Sciatic nerve (tissue), 2 donors: ENCODE measurements at regions not wholly inside any gene's neighbourhood (a gene's known extent, or its start where the extent isn't known, plus 50 kb on each side); places are given as distances from the start of the nearest gene placed in this dataset.
"Not testable (repeated sequence)": the region's sequence is repeated elsewhere in the genome, so short reads cannot be mapped to it uniquely, and the experiment has no call there.

Experiments used
- ATAC-seq: fragments of 200-7000 bp; cut with Tn5 transposase; one replicate; pipeline ENCODE4 v1.9.1; 2020; ENCODE audit warnings: mild to moderate bottlenecking, moderate library complexity
- DNase-seq: peaks from one replicate; pipeline ENCODE4 v3.0.0-alpha.2; 2020; ENCODE audit warnings: low spot score
- intact Hi-C: fragments of 100-400 bp; cut with DNase I; formaldehyde crosslinking; loops from one replicate; pipeline ENCODE4 v1.14.2; 2022
- donor health status: DM: no; HTN: no; CAD: no.
- donor health status: DM: no; HTN: no; CAD: no.

GRCh38 chr21:20024741-20025140, 973.5 kb upstream of the NCAM2 start:
- DNase-seq: no peak
- intact Hi-C loops: no loop called here
- no peak for ATAC-seq

- ATAC-seq (no peak), DNase-seq (no peak)
- intact Hi-C loops: no loop called here
Measured at GRCh38 chr21:20026543-20026942, 971.7 kb upstream of the NCAM2 start.

DNA sequence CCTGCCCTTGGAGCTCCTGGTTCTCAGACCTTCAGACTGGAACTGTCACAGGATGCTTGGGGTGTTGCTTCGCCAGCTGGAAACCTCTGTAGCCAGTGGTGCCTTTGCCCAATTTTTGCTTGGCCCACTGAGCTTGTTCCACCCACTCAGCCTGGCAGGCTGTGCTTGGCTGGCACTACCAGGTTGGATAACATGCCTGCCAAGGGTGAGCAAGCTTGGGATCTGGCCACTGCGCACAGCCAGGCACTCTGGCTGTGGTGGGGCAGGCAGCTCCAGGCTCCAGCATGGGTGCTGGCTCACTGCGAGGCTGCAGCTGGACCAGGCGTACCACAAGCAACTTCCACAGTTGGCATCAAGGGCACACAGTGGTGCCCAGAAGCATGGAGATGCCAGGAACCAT, 967.8 kb upstream of the NCAM2 start:
- intact Hi-C loops: no loop called here
- no peak for DNase-seq
- no peak for ATAC-seq

DNA sequence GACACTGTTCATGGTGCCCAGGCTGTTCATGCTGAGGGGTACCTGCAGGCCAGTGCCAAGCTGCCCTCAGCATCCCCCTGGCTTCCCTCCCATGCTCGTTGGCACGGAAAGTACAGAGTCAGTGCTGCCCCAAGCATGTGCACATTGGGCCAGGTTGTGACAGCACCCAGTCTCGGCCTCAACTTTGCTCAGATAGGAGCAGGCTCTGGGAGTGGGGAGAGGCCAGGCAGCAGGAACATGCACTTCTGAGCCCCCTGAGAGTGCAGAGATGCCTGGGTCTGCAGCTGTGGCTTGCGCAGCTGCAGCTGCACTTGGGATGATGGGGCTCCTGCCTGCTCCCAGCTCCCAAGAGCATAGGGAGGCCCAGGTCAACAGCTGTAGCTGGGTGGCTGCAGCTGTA, 966.4 kb upstream of the NCAM2 start:
- ATAC-seq (peak; percentile 42), DNase-seq (no peak)
- intact Hi-C loops: no loop called here

DNA sequence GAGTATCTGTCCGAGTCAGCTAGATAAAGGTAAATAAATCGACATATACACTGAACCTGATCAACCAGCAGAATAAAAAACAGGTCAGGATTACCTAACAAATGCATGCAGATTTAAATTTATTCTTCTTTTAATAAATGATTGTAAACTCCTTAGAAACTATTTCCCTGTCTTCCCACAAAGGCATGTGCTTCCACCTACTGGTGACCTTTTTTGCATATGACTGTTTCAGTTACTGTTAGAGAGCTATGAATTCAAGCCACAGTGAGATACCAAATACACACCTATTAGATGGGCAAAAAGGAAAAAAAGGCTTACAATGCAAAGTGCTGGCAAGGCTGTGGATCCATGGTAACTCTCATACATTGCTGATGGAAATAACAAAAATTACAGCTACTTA, 957.4 kb upstream of the NCAM2 start:
- no peak for ATAC-seq

DNA sequence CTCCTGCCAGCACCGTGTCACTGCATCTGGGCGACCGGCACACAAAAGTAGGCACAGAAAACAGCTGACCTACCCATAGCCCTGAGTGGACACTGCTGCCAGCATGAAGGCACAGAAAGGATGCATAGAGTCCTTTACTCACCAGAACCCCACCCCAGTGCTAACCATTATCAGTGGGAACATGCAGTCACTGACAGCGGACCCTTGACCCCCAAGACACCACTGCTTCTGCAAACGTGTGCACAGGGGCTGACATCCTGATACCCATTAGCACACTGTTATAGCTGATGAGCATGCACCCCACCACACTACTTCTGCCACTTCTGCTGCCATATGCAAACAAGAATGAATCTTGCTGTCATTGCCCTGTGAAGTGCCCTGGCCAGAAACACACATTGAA, 953.0 kb upstream of the NCAM2 start:
- DNase-seq: no peak
- intact Hi-C loops: no loop called here
- ATAC-seq: no peak

More for the DNA sequence above, 957.4 kb upstream of the NCAM2 start:
- intact Hi-C loops: no loop called here
- DNase-seq: no peak

DNA sequence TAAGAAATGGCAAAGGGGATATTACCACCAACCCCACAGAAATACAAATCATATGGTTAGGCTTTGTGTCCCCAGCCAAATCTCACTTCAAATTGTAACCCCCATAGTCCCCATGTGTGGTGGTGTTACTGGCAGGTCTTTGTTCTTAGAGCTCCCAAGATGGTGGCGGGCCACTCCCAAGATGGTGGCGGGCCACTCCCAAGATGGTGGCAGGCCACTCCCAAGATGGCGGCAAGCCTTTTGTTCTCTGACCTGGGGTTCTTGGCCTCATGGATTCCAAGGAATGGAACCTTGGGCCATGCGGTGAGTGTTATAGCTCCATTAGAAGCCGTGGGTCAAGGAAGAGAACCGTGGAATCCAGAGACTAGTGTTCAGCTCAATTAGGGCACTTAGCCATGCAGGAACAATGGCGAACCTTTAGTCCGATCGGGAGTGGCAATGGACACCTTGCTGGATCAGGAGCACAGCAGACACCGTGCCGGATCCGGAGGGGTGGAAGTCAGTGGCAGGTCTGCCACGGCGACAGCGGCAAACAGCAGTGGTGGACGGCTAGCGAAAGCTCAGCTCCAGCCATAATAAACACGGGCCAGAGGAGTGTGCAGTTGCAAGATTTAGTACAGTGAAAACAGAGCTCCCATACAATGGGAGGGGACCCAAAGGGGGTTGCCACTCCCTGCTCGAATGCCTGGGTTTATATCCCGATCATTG, 949.9 kb upstream of the NCAM2 start:
- DNase-seq, intact Hi-C loops, ATAC-seq: not testable (repeated sequence)

DNA sequence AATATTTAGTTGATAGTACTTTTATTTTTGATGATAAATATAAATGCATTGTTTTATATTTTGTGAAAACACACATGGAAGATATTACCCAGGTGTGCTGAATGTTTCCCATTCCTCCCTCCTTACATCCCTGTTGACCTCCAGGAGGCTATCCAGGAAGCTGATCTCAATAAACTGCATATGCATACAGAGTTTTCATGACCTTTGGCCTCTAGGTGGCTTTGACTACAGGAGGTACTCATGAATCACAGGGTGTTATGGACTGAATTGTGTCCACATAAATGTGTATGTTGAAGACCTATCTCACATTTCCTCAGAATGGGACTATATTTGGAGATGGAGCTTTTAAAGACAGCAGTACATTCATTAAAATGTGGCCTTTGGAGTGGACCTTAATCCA, 914.9 kb upstream of the NCAM2 start:
- DNase-seq (no peak), ATAC-seq (no peak)
- intact Hi-C loops: no loop called here

DNA sequence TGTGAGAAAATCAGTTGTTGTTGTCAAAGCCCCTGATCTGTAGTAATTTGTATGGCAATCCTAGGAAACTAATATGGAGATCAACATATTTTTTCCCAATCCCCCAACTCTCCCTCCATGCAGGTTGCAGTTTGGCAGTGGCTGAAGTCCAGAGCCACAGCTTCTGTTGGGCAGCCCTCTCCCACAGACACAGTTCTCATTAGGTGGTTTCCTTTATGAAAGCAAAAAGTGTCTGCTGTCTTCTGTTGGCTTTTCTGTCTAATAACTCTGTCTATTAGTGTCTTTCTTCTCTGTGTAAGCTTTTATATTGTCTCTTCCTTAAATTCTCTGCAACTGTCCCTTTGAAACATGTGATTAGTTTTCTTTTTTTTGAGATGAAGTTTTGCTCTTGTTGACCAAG, 914.3 kb upstream of the NCAM2 start:
- ATAC-seq (no peak), DNase-seq (no peak)
- intact Hi-C loops: no loop called here

- intact Hi-C loops: no loop called here
- DNase-seq: no peak
- ATAC-seq: no peak
Measured at GRCh38 chr21:20086508-20086907, 911.7 kb upstream of the NCAM2 start.

DNA sequence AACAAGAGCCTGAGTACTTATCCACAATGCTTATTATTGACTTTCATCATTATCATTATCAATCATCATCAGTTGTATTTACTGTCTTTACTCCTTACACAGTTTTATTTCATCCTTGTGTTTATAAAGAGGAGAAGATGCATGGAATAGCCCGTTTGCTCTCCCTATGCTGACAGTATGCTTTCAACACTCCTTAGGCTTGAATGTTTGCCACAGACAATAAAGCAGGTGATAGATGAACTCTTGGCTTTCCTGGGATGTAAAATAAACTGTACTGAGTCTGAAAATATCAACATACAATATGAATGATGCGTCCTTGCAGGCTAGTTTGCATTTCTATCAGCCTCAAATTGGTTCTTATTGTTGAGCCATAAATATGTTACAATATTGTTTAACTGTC, 891.8 kb upstream of the NCAM2 start:
- intact Hi-C loops: no loop called here
- no peak for ATAC-seq
- no peak for DNase-seq

- DNase-seq: no peak
- intact Hi-C loops: no loop called here
- no peak for ATAC-seq
Measured at GRCh38 chr21:20108016-20108415, 890.2 kb upstream of the NCAM2 start.

DNA sequence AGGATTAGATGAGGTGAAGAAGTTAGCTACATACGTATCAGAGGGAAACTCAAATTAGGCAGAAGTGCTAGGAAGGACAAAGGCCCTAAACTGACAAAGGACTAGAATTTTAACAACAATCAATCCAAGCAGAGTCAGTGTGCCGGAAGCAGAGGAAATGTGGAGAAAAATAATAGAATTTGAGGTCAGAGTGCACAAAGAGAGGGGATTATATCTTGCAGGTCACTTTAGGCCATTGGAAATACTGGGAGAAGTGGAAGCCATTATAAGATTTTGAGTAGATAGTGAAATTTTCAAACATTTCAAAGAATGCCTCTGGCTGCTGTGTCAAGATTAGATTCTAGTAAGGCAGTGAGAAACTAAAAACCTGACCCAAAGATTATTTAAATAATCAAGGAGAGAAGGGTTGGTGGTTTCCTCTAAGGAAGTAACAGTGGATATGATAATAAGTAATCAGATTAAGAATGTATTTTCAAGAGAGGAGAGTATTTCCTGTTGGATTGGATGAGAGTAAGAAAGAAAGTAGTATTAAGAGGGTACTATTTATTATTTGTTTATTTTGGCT, 889.2 kb upstream of the NCAM2 start:
- DNase-seq (no peak), ATAC-seq (no peak)
- intact Hi-C loops: no loop called here

DNA sequence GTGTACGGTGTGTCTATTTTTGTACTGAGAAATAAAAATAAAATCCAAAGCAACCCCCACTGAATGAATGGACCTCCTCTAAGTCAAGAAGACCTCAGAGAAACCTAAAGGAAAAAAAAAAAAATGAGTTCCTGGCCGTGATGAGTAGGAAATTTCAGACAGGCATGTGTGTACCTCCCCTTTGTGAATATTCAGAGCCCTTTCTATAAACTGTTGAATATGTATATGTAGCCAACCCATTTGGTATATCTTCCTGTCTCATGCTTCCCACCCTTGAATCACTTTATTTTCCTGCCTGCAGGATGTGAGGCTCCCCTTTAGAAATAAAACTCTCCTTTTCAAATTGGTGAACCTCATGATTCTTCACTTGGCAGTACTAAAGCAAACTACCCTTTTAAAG, 887.8 kb upstream of the NCAM2 start:
- intact Hi-C loops: no loop called here

DNA sequence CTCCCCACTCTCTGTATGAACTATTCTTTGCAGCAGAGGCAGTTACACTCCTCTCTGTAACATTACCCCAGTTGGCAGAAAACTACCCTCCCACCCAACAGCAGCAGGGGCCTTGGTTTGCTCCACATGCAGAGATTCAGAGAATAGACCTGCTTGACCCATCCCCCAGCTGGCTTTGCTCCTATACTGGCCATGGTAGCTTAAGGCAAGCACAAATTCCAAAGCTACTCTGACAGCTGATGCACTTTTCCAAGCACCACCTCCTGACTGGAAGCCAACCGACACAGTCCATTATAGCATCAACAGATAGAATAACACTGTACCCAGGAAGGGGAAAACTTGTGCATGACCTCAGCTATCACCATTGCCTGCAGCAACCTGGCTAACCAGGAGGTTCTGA, 846.5 kb upstream of the NCAM2 start:
- no peak for ATAC-seq
- intact Hi-C loops: no loop called here
- DNase-seq: no peak

More for the DNA sequence above, 887.8 kb upstream of the NCAM2 start:
- DNase-seq: no peak
- no peak for ATAC-seq

DNA sequence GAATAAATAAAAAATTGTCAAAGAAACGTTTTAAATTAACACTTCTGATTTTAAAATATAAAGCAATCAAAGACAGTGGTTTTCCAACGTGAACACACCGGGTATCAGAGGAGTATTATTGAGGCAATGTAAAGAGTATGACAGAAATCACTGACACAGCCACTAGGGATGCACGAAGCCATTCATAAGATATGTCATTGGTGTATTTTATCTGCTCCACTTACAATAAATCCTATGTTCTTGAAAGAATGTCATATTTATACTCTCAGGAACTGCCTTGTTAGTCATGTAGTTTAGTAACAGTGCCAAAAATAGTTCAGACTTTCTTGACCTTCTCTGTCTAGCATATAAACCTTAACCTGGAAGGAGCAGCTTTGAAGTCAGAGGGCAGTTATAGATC, 835.0 kb upstream of the NCAM2 start:
- ATAC-seq (no peak), DNase-seq (no peak)
- intact Hi-C loops: no loop called here

DNA sequence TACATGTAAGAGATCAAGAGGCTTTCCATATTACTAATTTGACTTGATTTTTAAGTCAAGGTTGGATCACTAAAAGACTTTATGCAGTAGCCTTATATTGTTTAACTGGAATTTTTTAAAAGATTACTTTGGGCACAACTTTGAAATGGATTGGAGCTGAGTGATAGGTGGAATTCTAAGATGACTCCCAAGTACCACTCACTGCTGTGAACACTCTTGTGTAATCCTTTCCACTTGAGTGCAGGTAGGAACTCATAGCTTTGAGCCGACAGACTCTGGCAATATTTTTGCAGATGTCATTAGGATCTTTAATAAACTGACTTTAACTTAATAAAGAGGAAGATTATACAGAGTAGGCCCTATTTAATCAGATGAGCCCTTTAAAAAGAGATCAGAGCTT, 831.1 kb upstream of the NCAM2 start:
- DNase-seq (no peak), ATAC-seq (no peak)
- intact Hi-C loops: no loop called here

DNA sequence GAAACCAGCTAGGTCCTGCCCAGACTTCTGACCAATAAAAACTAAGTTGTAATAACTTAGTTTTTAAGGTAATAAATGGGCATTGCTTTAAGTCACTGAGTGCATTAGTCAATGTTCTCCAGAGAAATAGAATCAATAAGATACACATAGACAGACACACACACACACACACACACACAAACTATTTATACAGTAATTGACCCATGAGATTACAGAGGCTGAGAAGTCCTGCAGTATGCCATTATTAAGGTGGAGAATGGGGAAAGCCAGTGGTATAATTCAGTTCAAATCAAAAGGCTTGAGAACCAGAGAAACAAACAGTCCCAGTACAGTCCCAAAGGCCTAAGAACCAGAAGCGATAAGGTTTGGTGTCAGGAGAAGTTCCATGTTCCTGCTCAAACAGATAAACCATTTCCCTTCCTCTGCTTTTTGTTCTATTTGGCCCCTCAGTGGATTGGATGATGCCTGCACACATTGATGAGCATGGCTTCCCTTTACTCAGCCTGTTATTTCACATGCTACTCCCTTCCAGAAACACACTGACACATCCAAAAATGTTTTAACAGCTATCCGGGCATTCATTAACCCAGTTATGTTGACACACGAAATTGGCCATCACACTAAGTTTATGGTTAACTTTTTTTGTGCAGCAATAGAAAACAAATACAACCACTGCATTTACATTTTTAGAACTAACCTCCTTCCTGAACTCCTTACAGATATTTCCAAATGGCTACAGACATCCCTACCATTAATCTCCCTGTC, 828.2 kb upstream of the NCAM2 start:
- DNase-seq (no peak), ATAC-seq (no peak)
- intact Hi-C loops: no loop called here

DNA sequence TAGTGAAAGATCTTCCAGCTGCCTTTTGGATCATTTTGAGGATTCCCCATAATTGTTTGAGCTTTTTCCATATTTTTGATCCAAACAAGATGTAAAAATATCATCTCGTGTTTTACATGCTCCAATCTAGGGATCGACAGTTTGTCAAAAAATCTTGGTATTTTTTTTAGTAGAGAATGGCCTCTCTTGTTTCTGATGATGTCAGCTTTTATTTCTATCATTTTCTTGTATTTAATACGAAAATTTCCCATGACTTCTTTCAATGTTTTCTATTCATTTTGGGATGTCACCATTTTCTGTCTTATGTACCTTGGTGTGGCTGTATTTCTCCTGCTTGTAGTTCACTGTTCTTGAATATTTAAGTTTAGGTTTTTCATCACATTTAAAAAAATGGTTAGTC, 812.0 kb upstream of the NCAM2 start:
- intact Hi-C loops: no loop called here
- ATAC-seq (no peak), DNase-seq (no peak)

DNA sequence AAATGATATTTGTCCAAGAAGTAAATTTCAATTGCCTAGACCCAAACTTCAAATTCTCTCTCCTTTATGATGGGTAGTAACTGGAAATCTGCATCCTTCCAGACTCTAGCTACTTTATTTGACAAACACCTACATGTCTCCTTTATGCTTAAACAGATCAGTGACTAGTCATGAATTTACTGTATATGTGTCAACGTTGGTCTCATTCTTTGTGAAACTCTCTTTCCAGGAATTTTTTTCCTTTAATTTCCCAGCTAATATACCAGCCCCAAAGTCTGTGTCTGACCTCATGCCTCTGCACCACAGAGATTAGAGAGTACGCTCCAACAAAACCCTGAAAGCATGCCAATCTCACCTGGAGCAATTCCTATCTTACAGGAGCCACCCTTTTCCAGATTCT, 811.2 kb upstream of the NCAM2 start:
- ATAC-seq (no peak), DNase-seq (no peak)
- intact Hi-C loops: no loop called here
